MCF 10A (cell line): ENCODE measurements at regions not wholly inside any gene's neighbourhood (a gene's known extent, or its start where the extent isn't known, plus 50 kb on each side); places are given as distances from the start of the nearest gene placed in this dataset.

Experiments used
- BruUV-seq: library from RNA; stranded (reverse); fragments of 400-500 nt; replicated peaks from 2 replicates; lab custom pipeline; 2021; lab: Mats Ljungman, UMichigan
- CTCF ChIA-PET: fragments of 300-600 bp; sonication (Branson Sonifier 250); formaldehyde crosslinking; extraction: SDS; loops from one replicate; lab custom pipeline; 2021; ENCODE audit warnings: antibody characterized with exemption, inconsistent platforms; lab: Yijun Ruan, JAX
- POLR2A ChIA-PET: fragments of 300-600, 350-650 bp; sonication (Branson Sonifier 250); formaldehyde crosslinking; extraction: SDS; loops from one replicate; lab custom pipeline; 2020; ENCODE audit warnings: antibody characterized with exemption, inconsistent platforms; lab: Yijun Ruan, JAX
- DNase-seq: peaks from one replicate; pipeline ENCODE4 v3.0.0-alpha.2; 2018; ENCODE audit not compliant: unreplicated experiment
- H3K27ac Mint-ChIP-seq: one replicate; pipeline ENCODE4 v1.8.0; 2022; ENCODE audit warnings: mild to moderate bottlenecking, low read depth, mixed read lengths; ENCODE audit not compliant: unreplicated experiment
- H3K27me3 Mint-ChIP-seq: one replicate; pipeline ENCODE4 v1.8.0; 2022; ENCODE audit warnings: mixed read lengths; ENCODE audit not compliant: insufficient read depth, unreplicated experiment
- H3K36me3 Mint-ChIP-seq: one replicate; pipeline ENCODE4 v1.8.0; 2022; ENCODE audit warnings: mild to moderate bottlenecking, moderate library complexity, mixed read lengths; ENCODE audit not compliant: insufficient read depth, unreplicated experiment
- H3K4me1 Mint-ChIP-seq: one replicate; pipeline ENCODE4 v1.8.0; 2022; ENCODE audit warnings: mixed read lengths; ENCODE audit not compliant: insufficient read depth, unreplicated experiment
- H3K4me3 Mint-ChIP-seq: one replicate; pipeline ENCODE4 v1.8.0; 2022; ENCODE audit warnings: mild to moderate bottlenecking, moderate library complexity, mixed read lengths; ENCODE audit not compliant: unreplicated experiment
- H3K9me3 Mint-ChIP-seq: one replicate; pipeline ENCODE4 v1.8.0; 2022; ENCODE audit warnings: mixed read lengths; ENCODE audit not compliant: unreplicated experiment
- intact Hi-C: fragments of 100-400 bp; cut with micrococcal nuclease; formaldehyde crosslinking; loops from 2 replicates; pipeline ENCODE4 v1.14.1; 2022
- TF ChIP-seq, protein P1 (sequence below): fragments of 200-600 bp; IDR thresholded peaks from one replicate; pipeline ENCODE4 v1.8.0; 2022; ENCODE audit warnings: antibody characterized with exemption, mild to moderate bottlenecking; ENCODE audit not compliant: unreplicated experiment

DNA sequence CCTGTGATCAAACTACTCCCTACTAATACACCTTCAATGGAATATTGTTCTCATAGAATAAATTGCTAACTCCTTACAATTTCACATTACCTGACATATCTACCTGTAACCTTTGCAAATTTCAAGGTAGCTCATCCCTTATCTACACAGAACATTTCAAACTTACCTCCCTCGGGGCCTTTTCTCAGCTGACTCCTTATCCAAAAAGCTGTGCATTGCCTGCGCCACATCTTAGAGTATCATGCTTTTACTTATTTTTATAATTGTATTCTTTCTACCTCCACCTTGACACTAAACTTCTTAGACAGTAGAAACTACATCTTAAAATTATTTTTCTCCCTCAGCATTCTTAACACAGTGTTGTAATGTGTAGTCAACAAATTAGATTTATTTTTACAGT, 198.5 kb downstream of the FBXO8 start:
- H3K27ac Mint-ChIP-seq: no peak overlapping the region
- intact Hi-C loops: no loop called here
- H3K4me1 Mint-ChIP-seq: no peaks in the 10 kb centered on the region
- no peaks in the 10 kb centered on the region for H3K36me3 Mint-ChIP-seq
- peaks cover 55% of the 10 kb centered on the region for H3K27me3 Mint-ChIP-seq
- TF ChIP-seq, protein P1, sequence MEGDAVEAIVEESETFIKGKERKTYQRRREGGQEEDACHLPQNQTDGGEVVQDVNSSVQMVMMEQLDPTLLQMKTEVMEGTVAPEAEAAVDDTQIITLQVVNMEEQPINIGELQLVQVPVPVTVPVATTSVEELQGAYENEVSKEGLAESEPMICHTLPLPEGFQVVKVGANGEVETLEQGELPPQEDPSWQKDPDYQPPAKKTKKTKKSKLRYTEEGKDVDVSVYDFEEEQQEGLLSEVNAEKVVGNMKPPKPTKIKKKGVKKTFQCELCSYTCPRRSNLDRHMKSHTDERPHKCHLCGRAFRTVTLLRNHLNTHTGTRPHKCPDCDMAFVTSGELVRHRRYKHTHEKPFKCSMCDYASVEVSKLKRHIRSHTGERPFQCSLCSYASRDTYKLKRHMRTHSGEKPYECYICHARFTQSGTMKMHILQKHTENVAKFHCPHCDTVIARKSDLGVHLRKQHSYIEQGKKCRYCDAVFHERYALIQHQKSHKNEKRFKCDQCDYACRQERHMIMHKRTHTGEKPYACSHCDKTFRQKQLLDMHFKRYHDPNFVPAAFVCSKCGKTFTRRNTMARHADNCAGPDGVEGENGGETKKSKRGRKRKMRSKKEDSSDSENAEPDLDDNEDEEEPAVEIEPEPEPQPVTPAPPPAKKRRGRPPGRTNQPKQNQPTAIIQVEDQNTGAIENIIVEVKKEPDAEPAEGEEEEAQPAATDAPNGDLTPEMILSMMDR: no peak
- ChIA-PET POLR2A (no interaction called here), CTCF (no interaction called here)
- DNase-seq: no peak
- no peak overlapping the region for H3K4me3 Mint-ChIP-seq
- H3K9me3 Mint-ChIP-seq: no peaks in the 10 kb centered on the region
- BruUV-seq: no TSS peak

DNA sequence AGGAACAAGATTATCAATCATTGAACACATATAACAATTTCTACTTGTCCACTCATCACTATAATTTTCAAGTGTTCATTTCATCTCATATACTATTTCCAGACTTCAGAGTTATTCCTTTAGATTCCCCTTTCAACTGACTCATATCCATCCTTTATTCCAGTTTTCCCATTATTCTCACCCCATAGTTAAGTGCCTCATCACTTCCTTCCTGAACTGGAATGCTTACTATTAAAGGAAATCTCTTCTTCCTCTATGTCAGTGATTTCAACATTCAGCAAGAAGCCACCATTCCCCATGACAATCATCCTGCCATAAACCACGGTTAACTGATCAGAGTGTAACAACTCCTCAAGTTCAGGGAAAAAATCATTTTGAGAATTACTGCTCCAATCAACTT, 198.9 kb downstream of the FBXO8 start:
- Mint-ChIP-seq H3K27me3 (peaks cover 51% of the 10 kb centered on the region), H3K9me3 (no peaks in the 10 kb centered on the region), H3K27ac (no peak overlapping the region), H3K4me1 (no peaks in the 10 kb centered on the region), H3K4me3 (no peak overlapping the region), H3K36me3 (no peaks in the 10 kb centered on the region)
- ChIA-PET CTCF (no interaction called here), POLR2A (no interaction called here)
- TF ChIP-seq, protein P1: no peak
- intact Hi-C loops: no loop called here
- DNase-seq: no peak
- no TSS peak for BruUV-seq

GRCh38 chr4:174080361-174080760, 203.1 kb downstream of the FBXO8 start:
- intact Hi-C loops: no loop called here
- BruUV-seq: no TSS peak
- TF ChIP-seq, protein P1: no peak
- H3K4me3 Mint-ChIP-seq: no peak overlapping the region
- ChIA-PET CTCF (interaction anchor here (0.9 kb wide), 1 partner anchor 91 kb away, joined by 3 read pairs; no protein-coding TSS in a partner anchor), POLR2A (interaction anchor here (1.4 kb wide), 1 partner anchor 19 kb away, joined by 3 read pairs; no protein-coding TSS in a partner anchor)
- peaks cover 45% of the 10 kb centered on the region for H3K27me3 Mint-ChIP-seq
- H3K9me3 Mint-ChIP-seq: no peaks in the 10 kb centered on the region
- DNase-seq: peak; percentile 7
- H3K36me3 Mint-ChIP-seq: no peaks in the 10 kb centered on the region
- H3K4me1 Mint-ChIP-seq: peaks cover 7% of the 10 kb centered on the region
- H3K27ac Mint-ChIP-seq: no peak overlapping the region

DNA sequence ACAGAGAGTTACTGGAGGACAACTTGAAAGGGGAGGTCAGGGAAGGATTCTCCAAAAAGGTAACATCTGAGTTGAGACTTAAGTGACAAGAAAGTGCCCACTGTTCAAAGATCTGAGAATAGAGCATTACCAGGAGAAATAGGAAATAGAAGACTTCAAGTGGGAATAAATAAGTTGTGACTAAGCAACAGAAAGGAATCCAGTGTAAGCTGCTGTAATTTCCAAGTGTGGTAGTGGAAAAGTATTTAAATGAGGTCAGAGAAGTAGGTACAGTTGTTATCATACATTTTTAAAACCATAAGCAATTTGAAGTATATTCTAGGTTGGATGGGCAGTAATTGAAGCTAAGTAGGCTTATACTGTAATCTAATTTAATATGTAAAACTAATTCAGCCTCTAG, 211.9 kb downstream of the FBXO8 start:
- intact Hi-C loops: no loop called here
- Mint-ChIP-seq H3K36me3 (peaks cover 7% of the 10 kb centered on the region), H3K27me3 (peaks cover 51% of the 10 kb centered on the region), H3K27ac (no peak overlapping the region), H3K4me3 (no peak overlapping the region), H3K9me3 (no peaks in the 10 kb centered on the region), H3K4me1 (peaks cover 7% of the 10 kb centered on the region)
- ChIA-PET POLR2A (no interaction called here), CTCF (no interaction called here)
- no TSS peak for BruUV-seq
- no peak for DNase-seq
- TF ChIP-seq, protein P1: no peak
